HG02642 (cell line): ENCODE measurements at regions not wholly inside any gene's neighbourhood (a gene's known extent, or its start where the extent isn't known, plus 50 kb on each side); places are given as distances from the start of the nearest gene placed in this dataset.

Experiments used
- ATAC-seq: cut with Tn5 transposase; IDR thresholded peaks from one replicate; pipeline ENCODE4 v1.9.1; 2021; ENCODE audit warnings: mild to moderate bottlenecking; ENCODE audit not compliant: unreplicated experiment, poor library complexity

DNA sequence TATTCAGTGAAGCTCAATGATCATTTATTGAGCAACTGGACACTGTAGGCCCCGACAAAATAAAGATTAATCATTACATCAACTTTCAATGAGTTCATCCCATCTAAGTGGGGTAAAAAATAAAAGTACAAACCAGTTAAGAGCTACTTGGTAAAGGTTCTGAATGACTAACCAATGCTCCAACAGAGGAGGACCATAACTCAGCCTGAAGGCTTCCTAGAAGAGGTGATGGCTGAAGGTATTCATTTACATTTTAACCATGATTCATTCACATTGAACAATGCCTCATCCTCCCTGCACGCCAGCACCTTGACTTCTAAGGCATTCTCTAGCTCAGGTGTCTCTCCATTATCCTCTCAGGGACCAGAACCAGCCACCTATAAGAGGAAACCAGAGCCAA is 201.4 kb downstream of the ZNF462 start:
- ATAC-seq: no peak

- no peak for ATAC-seq
Observed at GRCh38 chr9:107065549-107065948, 202.6 kb downstream of the ZNF462 start.

DNA sequence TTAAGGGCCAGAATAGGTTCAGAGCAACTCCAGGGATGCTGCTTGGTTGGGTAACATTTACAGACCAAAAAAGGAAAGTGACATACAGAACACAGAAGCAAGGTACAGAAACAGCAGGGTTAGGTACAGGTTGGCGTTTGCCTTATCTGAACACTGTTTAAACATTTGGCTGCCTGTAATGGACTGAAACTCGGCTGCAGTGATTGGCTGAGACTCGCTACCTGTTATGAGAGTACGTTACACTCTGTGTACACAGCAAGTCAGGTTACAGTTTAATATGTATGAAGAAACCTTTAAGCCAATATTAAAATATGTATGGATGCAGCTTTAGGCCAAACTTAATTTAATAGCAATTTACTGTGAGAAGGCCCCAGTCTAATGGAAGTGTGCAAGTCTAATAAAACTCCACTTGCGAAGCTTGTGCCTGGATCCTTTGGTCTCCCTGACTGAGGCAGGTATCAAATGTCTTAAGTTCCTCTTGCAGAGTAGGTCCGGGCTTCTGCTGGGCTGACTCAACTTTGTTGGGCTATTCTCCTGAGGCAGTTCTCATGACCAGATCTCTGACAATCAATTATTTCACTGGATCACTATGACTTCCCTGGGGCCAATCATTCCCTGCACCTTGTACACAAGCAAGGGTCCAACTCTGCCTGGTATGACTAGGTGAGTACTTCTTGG is 204.9 kb downstream of the ZNF462 start:
- no peak for ATAC-seq

DNA sequence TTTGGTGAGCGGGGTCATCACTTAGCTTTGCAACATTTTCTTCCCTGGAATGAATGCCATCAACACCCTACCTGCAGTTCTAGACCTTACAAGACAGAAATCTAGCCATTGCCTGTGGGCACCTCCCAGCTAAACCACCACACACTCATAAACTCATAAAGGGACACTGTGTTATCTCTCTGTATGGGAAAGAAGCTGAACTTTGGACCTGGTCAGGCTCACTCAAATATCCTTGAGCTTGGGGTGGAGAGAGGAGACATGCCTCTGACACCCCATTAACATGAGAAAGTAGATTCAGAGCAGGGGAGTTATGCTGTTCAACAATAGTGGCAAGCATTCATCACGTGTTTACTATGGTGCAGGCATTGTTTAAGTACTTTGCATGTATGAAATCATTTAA is 205.6 kb downstream of the ZNF462 start:
- ATAC-seq: no peak

- no peak for ATAC-seq
Observed at GRCh38 chr9:107070586-107070985, 207.6 kb downstream of the ZNF462 start.

DNA sequence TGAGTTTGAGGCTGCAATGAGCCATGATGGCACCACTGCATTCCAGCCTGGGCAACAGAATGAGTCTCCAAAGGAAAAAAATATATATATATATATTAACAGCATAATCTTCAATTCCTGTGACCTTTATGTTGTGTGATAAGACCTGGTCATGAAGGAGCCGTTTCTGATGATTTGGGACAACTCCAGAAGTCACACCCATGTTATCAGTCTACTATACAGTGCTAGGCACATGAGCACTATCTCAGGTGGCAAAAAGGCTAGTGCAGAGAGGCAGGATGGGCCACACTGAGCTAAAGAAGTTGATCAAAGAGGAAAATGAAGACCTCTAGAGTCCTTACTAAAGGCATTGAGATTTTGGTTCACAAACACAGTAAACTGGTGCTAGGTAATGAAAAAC is 205.0 kb upstream of the RAD23B start:
- no peak for ATAC-seq

DNA sequence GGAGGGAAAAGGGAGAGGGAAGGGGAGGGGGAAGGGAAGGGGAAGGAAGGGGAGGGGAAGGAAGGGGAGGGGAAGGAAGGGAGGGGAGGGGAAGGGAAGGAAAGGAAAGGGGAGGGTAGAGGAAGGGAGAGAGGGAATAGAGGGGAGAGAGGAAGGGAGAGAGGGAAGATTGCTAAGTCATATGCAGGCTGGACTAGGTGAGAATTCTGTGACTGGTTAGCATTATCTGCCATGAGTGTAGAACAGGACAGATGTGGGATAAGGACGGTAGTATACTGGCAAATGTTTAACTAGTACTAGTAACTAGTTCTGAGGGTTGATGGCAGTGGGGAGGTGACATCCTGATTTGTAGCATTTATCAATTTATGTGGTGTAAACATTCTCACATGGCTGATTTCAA is 203.5 kb upstream of the RAD23B start:
- ATAC-seq: no peak

DNA sequence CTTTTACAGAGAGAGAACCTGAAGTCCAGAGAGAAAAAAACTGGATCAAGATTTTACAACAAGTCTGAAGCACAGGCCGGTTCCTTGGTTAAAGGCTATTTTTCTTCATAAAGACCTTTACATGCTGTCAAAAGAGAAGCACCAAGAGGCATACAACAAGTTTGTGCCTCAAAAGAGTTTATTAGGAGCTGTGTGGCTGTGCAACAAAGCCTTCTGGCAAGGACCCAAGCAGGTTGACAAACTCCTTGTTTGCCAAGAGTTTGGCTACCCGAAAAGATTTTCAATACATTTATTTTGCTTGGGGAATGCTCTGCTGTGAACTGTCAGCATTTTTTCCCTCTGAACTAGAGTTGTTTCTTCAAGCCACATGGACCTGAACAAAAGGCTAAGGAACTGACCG is 202.9 kb upstream of the RAD23B start:
- ATAC-seq: no peak

- no peak for ATAC-seq
Observed at GRCh38 chr9:107086460-107086859, 196.6 kb upstream of the RAD23B start.

DNA sequence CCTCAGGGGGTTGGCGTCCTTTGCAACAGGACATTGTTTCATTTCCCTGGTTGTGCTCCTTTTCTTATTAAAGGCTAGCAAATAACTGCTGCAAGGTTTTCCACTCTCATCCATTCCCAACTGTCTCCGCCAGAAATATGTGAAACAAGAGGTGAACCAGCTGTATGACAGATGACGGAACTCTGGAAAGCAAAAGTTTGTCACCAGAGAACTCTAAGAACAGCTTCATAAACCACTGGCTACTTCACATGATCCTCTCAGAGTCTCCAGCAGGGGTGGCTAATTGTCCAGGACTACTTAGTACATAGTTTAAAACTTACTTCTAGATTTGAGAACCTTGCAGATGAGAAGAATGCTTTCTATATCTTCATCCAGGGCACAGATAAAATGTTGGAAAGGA is 195.9 kb upstream of the RAD23B start:
- no peak for ATAC-seq

DNA sequence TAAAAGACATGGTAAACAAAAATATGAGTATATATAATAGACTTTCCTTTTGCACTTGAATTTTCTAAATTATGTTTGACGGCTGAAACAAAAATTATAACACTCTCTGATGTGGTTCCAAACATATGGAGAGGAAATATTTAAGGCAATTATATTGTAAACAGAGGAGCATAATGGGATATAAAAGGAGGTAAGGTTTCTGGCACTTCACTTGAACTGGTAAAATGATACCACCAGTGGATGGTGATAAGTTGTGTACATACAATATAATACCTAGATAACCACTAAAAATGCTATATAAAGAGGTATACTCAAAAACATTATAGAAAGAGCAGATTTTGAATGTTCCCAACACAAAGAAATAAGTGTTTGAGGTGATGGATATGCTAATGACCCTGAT is 192.9 kb upstream of the RAD23B start:
- no peak for ATAC-seq

GRCh38 chr9:107093365-107094060 is 189.6 kb upstream of the RAD23B start:
- ATAC-seq: no peak

- no peak for ATAC-seq
Observed at GRCh38 chr9:107094370-107094769, 188.7 kb upstream of the RAD23B start.

GRCh38 chr9:107100591-107100990 is 182.5 kb upstream of the RAD23B start:
- ATAC-seq: no peak

GRCh38 chr9:107102011-107102410 is 181.1 kb upstream of the RAD23B start:
- no peak for ATAC-seq

- ATAC-seq: no peak
Observed at GRCh38 chr9:107103621-107104020, 179.5 kb upstream of the RAD23B start.

DNA sequence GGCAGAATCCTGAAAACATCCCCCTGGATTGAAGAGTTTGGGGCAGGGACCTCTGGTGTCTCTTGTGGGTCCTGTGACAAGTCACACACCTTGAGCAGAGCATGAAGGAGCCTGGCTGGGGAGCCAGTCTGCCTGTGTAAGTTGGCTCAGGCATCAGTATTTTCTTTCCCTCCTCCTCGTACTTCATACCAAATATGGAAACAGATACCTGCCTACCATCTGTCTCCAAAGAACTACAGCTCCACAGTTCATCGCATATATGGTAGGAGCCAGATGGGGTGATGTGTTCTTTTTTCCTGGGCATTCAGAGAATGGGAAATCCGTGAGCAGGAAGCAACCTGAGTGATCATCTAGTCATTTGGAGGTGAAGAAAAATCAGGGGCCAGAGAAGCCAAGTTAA is 177.3 kb upstream of the RAD23B start:
- no peak for ATAC-seq

DNA sequence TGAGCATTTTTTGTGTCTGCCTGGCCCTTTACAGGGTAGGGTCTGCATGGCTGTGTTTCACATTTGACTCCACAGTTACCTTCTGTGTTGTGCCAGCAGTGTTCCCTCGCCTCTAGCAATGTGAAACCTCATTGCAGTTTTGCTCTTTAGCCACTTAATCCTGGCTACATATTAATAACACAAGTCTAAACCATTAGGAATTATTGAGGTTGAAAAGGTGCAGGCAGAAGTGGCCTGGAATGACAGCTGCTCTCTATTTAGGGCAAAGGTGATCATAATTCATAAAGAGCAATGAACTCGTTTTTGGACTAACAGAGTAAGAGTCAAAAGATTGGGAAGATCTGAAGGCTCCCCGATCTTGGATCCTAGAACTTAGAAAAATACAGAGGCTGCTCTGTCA is 176.7 kb upstream of the RAD23B start:
- ATAC-seq: no peak

GRCh38 chr9:107108342-107109130 is 174.5 kb upstream of the RAD23B start:
- no peak for ATAC-seq

DNA sequence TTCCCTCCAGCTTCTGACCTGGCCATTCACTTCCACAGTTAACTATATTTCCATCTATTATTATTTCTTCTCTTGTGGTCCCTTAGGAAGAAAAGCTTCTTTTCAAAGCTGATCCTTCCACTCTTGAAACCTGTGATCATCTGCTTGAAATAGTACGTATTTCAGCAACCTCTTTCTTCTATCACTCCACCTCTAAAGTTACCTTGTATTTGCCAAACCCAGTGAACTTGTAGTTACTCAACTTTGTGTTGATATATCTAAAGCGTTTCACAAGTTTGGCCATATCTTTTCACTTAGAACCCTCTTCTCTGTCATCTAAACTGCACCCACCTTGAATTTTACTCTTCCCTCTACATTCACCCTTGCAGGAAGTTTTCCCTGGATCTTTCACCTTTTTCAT is 173.8 kb upstream of the RAD23B start:
- ATAC-seq: no peak

- no peak for ATAC-seq
Observed at GRCh38 chr9:107110153-107110552, 172.9 kb upstream of the RAD23B start.
